Kidney epithelial cell (primary cell): ENCODE measurements at regions not wholly inside any gene's neighbourhood (a gene's known extent, or its start where the extent isn't known, plus 50 kb on each side); places are given as distances from the start of the nearest gene placed in this dataset.

ENCODE experiments used
- DNase-seq: peaks from one replicate; pipeline ENCODE4 v3.0.0-alpha.2; 2010; ENCODE audit warnings: low read depth
- H3K27me3 ChIP-seq: 2 replicates; pipeline ENCODE4 v1.6.0; 2011; ENCODE audit warnings: low read length; ENCODE audit not compliant: control insufficient read depth, insufficient read depth
- H3K36me3 ChIP-seq: 2 replicates; pipeline ENCODE4 v1.5.1; 2011; ENCODE audit warnings: low read length; ENCODE audit not compliant: control insufficient read depth, insufficient read depth
- H3K4me3 ChIP-seq: 2 replicates; pipeline ENCODE4 v1.5.1; 2011; ENCODE audit warnings: low read depth, mild to moderate bottlenecking, control low read depth, low read length
- TF ChIP-seq, protein P1 (sequence below): IDR thresholded peaks from 2 replicates; pipeline ENCODE4 v1.5.1; 2011; ENCODE audit warnings: mild to moderate bottlenecking, moderate library complexity, low read length, control low read depth, inconsistent platforms; ENCODE audit not compliant: insufficient read depth, poor library complexity, severe bottlenecking

DNA sequence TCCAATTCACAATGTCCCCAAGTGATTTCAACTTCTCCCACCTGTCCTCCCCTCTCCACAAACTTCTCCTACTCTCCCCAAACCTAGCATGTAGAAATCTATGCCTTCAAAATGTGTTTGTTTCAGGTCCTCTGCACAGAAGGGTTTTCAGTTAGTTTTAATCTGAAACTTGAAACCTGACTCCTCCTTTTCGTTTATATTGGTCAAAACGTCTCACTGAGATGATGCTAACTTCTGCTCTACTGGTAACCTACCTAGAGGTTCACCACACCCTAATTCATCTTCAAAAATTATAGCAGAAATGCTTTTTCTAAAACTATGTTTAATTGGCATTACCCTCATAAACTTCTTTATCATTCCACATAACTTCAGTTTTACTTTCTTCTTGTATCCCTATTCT is 401.8 kb upstream of the ADAMTS16 start:
- no peak overlapping the region for H3K4me3 ChIP-seq
- TF ChIP-seq, protein P1, sequence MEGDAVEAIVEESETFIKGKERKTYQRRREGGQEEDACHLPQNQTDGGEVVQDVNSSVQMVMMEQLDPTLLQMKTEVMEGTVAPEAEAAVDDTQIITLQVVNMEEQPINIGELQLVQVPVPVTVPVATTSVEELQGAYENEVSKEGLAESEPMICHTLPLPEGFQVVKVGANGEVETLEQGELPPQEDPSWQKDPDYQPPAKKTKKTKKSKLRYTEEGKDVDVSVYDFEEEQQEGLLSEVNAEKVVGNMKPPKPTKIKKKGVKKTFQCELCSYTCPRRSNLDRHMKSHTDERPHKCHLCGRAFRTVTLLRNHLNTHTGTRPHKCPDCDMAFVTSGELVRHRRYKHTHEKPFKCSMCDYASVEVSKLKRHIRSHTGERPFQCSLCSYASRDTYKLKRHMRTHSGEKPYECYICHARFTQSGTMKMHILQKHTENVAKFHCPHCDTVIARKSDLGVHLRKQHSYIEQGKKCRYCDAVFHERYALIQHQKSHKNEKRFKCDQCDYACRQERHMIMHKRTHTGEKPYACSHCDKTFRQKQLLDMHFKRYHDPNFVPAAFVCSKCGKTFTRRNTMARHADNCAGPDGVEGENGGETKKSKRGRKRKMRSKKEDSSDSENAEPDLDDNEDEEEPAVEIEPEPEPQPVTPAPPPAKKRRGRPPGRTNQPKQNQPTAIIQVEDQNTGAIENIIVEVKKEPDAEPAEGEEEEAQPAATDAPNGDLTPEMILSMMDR: no peak
- no peak for DNase-seq
- no peaks in the 10 kb centered on the region for H3K36me3 ChIP-seq
- H3K27me3 ChIP-seq: no peaks in the 10 kb centered on the region

DNA sequence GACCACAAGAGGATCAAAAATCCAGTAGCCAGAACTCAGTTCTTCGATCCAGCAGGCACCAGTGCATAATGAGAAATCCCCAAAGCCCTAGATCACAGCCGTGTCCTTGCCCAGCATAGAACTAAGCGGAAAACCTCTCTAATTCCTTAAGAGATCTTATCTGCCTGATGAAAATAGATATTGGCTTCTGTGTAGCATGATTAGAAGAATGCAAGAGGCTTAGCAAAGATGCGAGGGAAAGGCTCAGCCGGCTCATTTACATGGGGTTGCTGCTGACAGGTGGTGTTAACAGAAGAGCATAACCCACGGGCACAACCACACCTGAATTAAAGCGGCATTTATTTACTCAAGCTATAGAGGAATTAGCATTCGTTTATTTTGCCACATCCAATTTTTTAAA is 400.0 kb upstream of the ADAMTS16 start:
- Histone ChIP-seq H3K36me3 (no peaks in the 10 kb centered on the region), H3K4me3 (no peak overlapping the region), H3K27me3 (no peaks in the 10 kb centered on the region)
- DNase-seq: no peak
- TF ChIP-seq, protein P1: no peak

DNA sequence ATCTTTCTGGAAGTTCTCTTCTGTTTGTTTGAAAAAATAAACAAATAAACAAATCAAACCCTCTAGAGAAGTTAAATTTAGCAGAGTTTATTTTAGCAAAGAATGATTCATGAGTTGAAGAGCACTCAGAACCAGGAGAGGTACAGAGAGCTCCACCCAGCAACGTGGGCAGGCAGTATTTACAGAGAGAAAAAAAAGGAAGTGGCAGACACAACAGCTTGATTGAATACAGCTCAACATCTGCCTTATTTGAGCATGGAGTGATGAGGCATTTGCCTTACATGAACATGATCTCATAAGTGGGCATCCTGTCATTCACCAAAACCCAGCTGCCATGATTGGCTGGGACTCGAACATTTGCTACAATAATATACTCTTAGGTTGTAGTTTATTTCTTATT is 381.6 kb upstream of the ADAMTS16 start:
- DNase-seq: no peak

DNA sequence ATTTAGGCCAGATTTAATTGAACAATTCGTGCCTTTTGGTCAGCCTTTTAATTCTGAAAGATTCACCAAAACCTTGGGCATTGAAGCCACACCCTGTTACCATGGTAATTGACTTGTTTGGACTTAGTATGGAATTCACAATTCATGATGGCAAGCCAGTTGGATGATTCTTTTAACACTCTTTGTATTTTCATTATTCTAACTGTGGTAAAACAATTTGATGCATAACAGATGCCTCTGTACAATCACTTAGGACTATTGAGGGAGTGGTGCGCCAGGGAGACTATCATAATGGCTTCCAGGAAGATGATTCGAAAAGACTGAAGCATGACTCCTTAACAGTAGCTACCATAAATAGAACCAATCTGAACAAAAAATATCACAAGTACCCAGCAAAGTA is 381.1 kb upstream of the ADAMTS16 start:
- no peaks in the 10 kb centered on the region for H3K27me3 ChIP-seq
- no peak for DNase-seq
- no peaks in the 10 kb centered on the region for H3K36me3 ChIP-seq
- H3K4me3 ChIP-seq: no peak overlapping the region
- TF ChIP-seq, protein P1: no peak

More for the DNA sequence above, 381.6 kb upstream of the ADAMTS16 start:
- no peaks in the 10 kb centered on the region for H3K27me3 ChIP-seq
- H3K4me3 ChIP-seq: no peak overlapping the region
- no peaks in the 10 kb centered on the region for H3K36me3 ChIP-seq
- TF ChIP-seq, protein P1: no peak

DNA sequence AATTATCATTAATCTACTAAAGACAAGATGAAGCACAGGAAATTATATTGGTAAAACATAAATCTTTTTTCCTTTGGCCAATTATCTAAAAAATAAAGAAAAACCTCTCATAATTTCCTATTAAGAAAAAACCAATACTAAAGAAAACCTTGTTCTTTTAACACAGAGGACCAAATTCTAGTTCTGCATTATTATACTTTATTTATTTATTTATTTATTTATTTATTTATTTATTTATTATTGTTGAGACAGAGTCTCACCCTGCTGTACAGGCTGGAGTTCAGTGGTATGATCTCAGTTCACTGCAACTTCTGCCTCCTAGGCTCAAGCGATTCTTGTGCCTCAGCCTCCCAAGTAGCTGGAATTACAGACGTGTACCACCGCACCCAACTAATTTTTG is 377.8 kb upstream of the ADAMTS16 start:
- no peak overlapping the region for H3K4me3 ChIP-seq
- no peaks in the 10 kb centered on the region for H3K36me3 ChIP-seq
- TF ChIP-seq, protein P1: no peak

DNA sequence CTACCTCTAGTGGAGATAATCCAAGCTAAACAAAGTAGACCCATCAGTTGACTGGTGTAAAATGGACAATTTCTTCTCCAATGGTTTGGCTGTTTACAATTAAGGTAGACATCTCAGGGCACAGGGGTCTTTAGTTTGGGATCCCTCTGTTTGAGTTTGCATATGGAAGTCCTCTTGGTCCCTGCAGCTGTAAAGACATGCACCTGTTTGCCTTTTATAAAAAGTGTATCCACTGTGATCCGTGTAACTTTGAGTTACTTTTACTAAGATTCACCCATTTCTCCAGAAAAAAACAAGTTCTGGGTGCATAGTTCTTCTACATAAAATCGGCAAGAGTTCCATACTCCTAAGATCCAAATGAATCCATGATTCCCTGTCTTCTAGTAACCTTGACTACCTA is 374.7 kb upstream of the ADAMTS16 start:
- H3K36me3 ChIP-seq: no peaks in the 10 kb centered on the region
- TF ChIP-seq, protein P1: no peak
- no peaks in the 10 kb centered on the region for H3K27me3 ChIP-seq
- DNase-seq: no peak
- no peak overlapping the region for H3K4me3 ChIP-seq

More for the DNA sequence above, 377.8 kb upstream of the ADAMTS16 start:
- DNase-seq: no peak
- H3K27me3 ChIP-seq: no peaks in the 10 kb centered on the region
